ENCODE measurements at regions not wholly inside any gene's neighbourhood (a gene's known extent, or its start where the extent isn't known, plus 50 kb on each side); places are given as distances from the start of the nearest gene placed in this dataset.

- no peak for DNase-seq
- Histone ChIP-seq H3K4me3 (ENCODE audit: low read length) (peak overlapping the region; percentile 63), H3K79me2 (ENCODE audit: low read length) (no peaks in the 10 kb centered on the region), H3K9ac (ENCODE audit: low read length) (no peak overlapping the region), H3K27me3 (replicated peaks; ENCODE audit: insufficient read depth, low read length) (no peaks in the 10 kb centered on the region), H3K9me3 (replicated peaks; ENCODE audit: insufficient read depth, low read length) (no peaks in the 10 kb centered on the region), H3K9me2 (replicated peaks; ENCODE audit: insufficient read depth, low read length) (no peaks in the 10 kb centered on the region), H4K20me1 (ENCODE audit: insufficient read depth, low read length) (no peaks in the 10 kb centered on the region), H3F3A (ENCODE audit: insufficient read depth, low read length) (no peaks in the 10 kb centered on the region), H3K36me3 (replicated peaks; ENCODE audit: insufficient read depth, low read length) (no peaks in the 10 kb centered on the region), H3K4me1 (ENCODE audit: low read length) (no peaks in the 10 kb centered on the region), H3K27ac (ENCODE audit: low read length) (no peak overlapping the region), H2AFZ (ENCODE audit: low read length) (peak overlapping the region; percentile 67; the same call in 1 of the 2 replicates), H3K4me2 (ENCODE audit: low read depth, low read length) (peak overlapping the region; percentile 78; the same call in 1 of the 2 replicates)
- TF ChIP-seq CTCF (IDR thresholded peaks at IDR 0.05; ENCODE audit: low read length) = no peak
Measured at GRCh38 chr21:32887026-32887425, 115.5 kb upstream of the PAXBP1 start.

GRCh38 chr21:32888971-32889370 is 117.4 kb upstream of the PAXBP1 start:
- Histone ChIP-seq H3K4me3 (ENCODE audit: low read length) (no peak overlapping the region), H3K9me3 (replicated peaks; ENCODE audit: insufficient read depth, low read length) (no peaks in the 10 kb centered on the region), H3K4me2 (ENCODE audit: low read depth, low read length) (no peak overlapping the region), H3K4me1 (ENCODE audit: low read length) (no peaks in the 10 kb centered on the region), H3K79me2 (ENCODE audit: low read length) (no peaks in the 10 kb centered on the region), H3K9ac (ENCODE audit: low read length) (no peak overlapping the region), H3K27me3 (replicated peaks; ENCODE audit: insufficient read depth, low read length) (no peaks in the 10 kb centered on the region), H4K20me1 (ENCODE audit: insufficient read depth, low read length) (no peaks in the 10 kb centered on the region), H3K36me3 (replicated peaks; ENCODE audit: insufficient read depth, low read length) (no peaks in the 10 kb centered on the region), H2AFZ (ENCODE audit: low read length) (no peak overlapping the region), H3F3A (ENCODE audit: insufficient read depth, low read length) (no peaks in the 10 kb centered on the region), H3K9me2 (replicated peaks; ENCODE audit: insufficient read depth, low read length) (no peaks in the 10 kb centered on the region), H3K27ac (ENCODE audit: low read length) (no peak overlapping the region)
- no peak for TF ChIP-seq EZH2 (optimal IDR thresholded peaks at IDR 0.05; ENCODE audit: low read depth, low read length)
- TF ChIP-seq CTCF (IDR thresholded peaks at IDR 0.05; ENCODE audit: low read length) = no peak
- no peak for DNase-seq

GRCh38 chr21:32889596-32889995 is 118.0 kb upstream of the PAXBP1 start:
- Histone ChIP-seq H3F3A (ENCODE audit: insufficient read depth, low read length) (no peaks in the 10 kb centered on the region), H3K4me3 (ENCODE audit: low read length) (no peak overlapping the region), H3K9ac (ENCODE audit: low read length) (no peak overlapping the region), H4K20me1 (ENCODE audit: insufficient read depth, low read length) (no peaks in the 10 kb centered on the region), H3K27ac (ENCODE audit: low read length) (no peak overlapping the region), H3K9me3 (replicated peaks; ENCODE audit: insufficient read depth, low read length) (no peaks in the 10 kb centered on the region), H3K36me3 (replicated peaks; ENCODE audit: insufficient read depth, low read length) (no peaks in the 10 kb centered on the region), H2AFZ (ENCODE audit: low read length) (no peak overlapping the region), H3K9me2 (replicated peaks; ENCODE audit: insufficient read depth, low read length) (no peaks in the 10 kb centered on the region), H3K27me3 (replicated peaks; ENCODE audit: insufficient read depth, low read length) (no peaks in the 10 kb centered on the region), H3K79me2 (ENCODE audit: low read length) (no peaks in the 10 kb centered on the region), H3K4me2 (ENCODE audit: low read depth, low read length) (no peak overlapping the region), H3K4me1 (ENCODE audit: low read length) (no peaks in the 10 kb centered on the region)
- no peak for DNase-seq
- TF ChIP-seq EZH2phosphoT487 (IDR thresholded peaks at IDR 0.05; ENCODE audit: low read length) (no peak), EZH2 (optimal IDR thresholded peaks at IDR 0.05; ENCODE audit: low read depth, low read length) (no peak), CTCF (IDR thresholded peaks at IDR 0.05; ENCODE audit: low read length) (no peak)

GRCh38 chr21:32894321-32894720 is 122.8 kb upstream of the PAXBP1 start:
- Histone ChIP-seq H3K36me3 (replicated peaks; ENCODE audit: insufficient read depth, low read length) (no peaks in the 10 kb centered on the region), H3K4me1 (ENCODE audit: low read length) (no peaks in the 10 kb centered on the region), H3K79me2 (ENCODE audit: low read length) (no peaks in the 10 kb centered on the region), H3K27ac (ENCODE audit: low read length) (no peak overlapping the region), H3K27me3 (replicated peaks; ENCODE audit: insufficient read depth, low read length) (no peaks in the 10 kb centered on the region), H3K4me2 (ENCODE audit: low read depth, low read length) (no peak overlapping the region), H3K4me3 (ENCODE audit: low read length) (no peak overlapping the region), H4K20me1 (ENCODE audit: insufficient read depth, low read length) (no peaks in the 10 kb centered on the region), H2AFZ (ENCODE audit: low read length) (no peak overlapping the region), H3K9me2 (replicated peaks; ENCODE audit: insufficient read depth, low read length) (no peaks in the 10 kb centered on the region), H3F3A (ENCODE audit: insufficient read depth, low read length) (no peaks in the 10 kb centered on the region), H3K9ac (ENCODE audit: low read length) (no peak overlapping the region), H3K9me3 (replicated peaks; ENCODE audit: insufficient read depth, low read length) (no peaks in the 10 kb centered on the region)
- DNase-seq = no peak
- no peak for TF ChIP-seq EZH2 (optimal IDR thresholded peaks at IDR 0.05; ENCODE audit: low read depth, low read length)
- TF ChIP-seq CTCF (IDR thresholded peaks at IDR 0.05; ENCODE audit: low read length) = no peak
- TF ChIP-seq EZH2phosphoT487 (IDR thresholded peaks at IDR 0.05; ENCODE audit: low read length) = no peak
